ENCODE measurements at regions not wholly inside any gene's neighbourhood (a gene's known extent, or its start where the extent isn't known, plus 50 kb on each side); places are given as distances from the start of the nearest gene placed in this dataset.

DNA sequence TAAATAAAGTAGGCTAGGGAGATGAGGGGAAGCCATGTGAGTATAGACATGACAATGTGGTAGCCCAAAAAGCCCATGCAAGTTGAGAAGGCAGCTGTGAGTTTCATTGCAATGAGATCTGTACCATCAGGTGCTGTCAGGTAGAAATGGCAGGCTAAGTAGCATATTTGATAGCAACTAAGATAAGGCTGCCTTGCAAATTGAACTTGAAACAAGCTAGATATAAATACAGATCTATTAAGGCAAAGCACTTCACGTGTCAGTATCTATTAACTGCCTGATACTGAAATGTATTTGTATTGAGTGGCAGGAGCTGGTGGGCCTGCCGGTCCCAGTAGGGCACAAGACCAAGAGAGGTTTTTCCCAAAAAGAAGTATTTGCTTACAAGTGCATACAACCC lies 419.9 kb downstream of the TDRD15 start:
- TF ChIP-seq SIN3A (IDR thresholded peaks at IDR 0.05; ENCODE audit: borderline replicate concordance, insufficient read depth, low read length) (no peak), FOXP2 (optimal IDR thresholded peaks at IDR 0.05; ENCODE audit: borderline replicate concordance, extremely low read depth, extremely low read length, insufficient read depth) (no peak), POLR2AphosphoS5 (IDR thresholded peaks at IDR 0.05; ENCODE audit: low read depth, low read length) (no peak), TAF1 (IDR thresholded peaks at IDR 0.05; ENCODE audit: borderline replicate concordance, insufficient read depth, low read length) (no peak)
- TF ChIP-seq, protein P1, sequence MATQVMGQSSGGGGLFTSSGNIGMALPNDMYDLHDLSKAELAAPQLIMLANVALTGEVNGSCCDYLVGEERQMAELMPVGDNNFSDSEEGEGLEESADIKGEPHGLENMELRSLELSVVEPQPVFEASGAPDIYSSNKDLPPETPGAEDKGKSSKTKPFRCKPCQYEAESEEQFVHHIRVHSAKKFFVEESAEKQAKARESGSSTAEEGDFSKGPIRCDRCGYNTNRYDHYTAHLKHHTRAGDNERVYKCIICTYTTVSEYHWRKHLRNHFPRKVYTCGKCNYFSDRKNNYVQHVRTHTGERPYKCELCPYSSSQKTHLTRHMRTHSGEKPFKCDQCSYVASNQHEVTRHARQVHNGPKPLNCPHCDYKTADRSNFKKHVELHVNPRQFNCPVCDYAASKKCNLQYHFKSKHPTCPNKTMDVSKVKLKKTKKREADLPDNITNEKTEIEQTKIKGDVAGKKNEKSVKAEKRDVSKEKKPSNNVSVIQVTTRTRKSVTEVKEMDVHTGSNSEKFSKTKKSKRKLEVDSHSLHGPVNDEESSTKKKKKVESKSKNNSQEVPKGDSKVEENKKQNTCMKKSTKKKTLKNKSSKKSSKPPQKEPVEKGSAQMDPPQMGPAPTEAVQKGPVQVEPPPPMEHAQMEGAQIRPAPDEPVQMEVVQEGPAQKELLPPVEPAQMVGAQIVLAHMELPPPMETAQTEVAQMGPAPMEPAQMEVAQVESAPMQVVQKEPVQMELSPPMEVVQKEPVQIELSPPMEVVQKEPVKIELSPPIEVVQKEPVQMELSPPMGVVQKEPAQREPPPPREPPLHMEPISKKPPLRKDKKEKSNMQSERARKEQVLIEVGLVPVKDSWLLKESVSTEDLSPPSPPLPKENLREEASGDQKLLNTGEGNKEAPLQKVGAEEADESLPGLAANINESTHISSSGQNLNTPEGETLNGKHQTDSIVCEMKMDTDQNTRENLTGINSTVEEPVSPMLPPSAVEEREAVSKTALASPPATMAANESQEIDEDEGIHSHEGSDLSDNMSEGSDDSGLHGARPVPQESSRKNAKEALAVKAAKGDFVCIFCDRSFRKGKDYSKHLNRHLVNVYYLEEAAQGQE (IDR thresholded peaks at IDR 0.05; ENCODE audit: insufficient read depth in 1 of 2, low read depth in 2 of 2, low read length in 2 of 2), result no peak

DNA sequence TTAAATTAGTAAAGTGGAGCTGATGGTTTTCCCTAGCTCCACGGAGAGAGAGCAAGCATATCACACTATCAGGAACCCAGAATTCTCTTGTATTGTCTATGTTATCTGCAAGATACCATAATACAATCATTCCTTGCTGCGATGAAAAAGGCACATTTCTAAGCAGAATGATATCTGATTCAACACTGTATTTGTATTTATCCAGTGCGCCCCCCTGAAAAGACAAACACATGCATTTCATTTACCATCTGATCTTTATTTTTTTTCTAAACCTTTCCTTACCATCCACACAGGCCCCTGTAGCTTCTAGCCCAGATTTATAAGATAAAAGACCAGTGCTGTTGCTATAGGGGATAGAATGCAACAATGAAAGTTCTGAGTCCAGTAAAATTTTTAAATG lies 420.6 kb downstream of the TDRD15 start:
- TF ChIP-seq FOXP2 (optimal IDR thresholded peaks at IDR 0.05; ENCODE audit: borderline replicate concordance, extremely low read depth, extremely low read length, insufficient read depth), result no peak
- TF ChIP-seq, protein P1 (IDR thresholded peaks at IDR 0.05; ENCODE audit: insufficient read depth in 1 of 2, low read depth in 2 of 2, low read length in 2 of 2), result no peak
- no peak for TF ChIP-seq SIN3A (IDR thresholded peaks at IDR 0.05; ENCODE audit: borderline replicate concordance, insufficient read depth, low read length)
- TF ChIP-seq POLR2AphosphoS5 (IDR thresholded peaks at IDR 0.05; ENCODE audit: low read depth, low read length), result no peak
- TF ChIP-seq TAF1 (IDR thresholded peaks at IDR 0.05; ENCODE audit: borderline replicate concordance, insufficient read depth, low read length), result no peak

DNA sequence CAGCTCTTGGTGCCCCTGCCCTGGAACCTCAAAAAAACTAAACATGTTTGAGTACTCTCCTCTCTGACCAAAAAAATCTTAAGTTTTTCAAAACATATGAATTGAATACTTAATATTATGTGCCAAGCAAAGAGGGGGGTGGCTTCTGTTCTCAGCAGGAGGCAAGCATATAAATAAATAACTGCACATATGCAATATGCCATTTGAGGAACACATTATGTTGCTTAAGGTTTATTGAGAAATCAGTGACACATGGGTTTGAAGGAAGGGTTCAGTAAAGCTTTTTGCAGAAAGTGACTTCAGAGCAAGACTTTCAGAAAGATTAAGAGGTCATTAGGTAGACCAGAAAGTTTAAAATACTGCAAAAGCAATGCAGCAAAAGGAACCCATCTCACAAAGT lies 429.2 kb downstream of the TDRD15 start:
- TF ChIP-seq POLR2AphosphoS5 (IDR thresholded peaks at IDR 0.05; ENCODE audit: low read depth, low read length) (no peak), TAF1 (IDR thresholded peaks at IDR 0.05; ENCODE audit: borderline replicate concordance, insufficient read depth, low read length) (no peak), SIN3A (IDR thresholded peaks at IDR 0.05; ENCODE audit: borderline replicate concordance, insufficient read depth, low read length) (no peak), FOXP2 (optimal IDR thresholded peaks at IDR 0.05; ENCODE audit: borderline replicate concordance, extremely low read depth, extremely low read length, insufficient read depth) (no peak)
- TF ChIP-seq, protein P1 (IDR thresholded peaks at IDR 0.05; ENCODE audit: insufficient read depth in 1 of 2, low read depth in 2 of 2, low read length in 2 of 2), result no peak

DNA sequence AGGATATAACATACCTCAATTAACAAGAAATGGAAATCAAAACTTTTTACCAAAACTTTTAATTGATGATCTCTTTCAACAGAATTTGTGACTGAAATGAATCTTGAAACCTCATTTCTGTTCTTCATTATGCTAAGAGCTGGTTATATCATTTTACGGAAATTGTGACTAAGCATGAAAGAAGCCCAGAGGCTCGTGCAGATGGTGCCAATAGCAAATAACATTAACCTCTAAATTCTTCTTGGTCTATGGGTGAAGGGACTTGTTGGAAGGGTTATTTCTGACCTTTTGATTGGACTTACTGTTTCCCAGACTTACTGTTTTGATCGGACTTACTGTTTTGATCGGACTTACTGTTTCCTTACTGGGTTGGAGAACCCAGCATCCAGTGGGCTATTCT lies 435.6 kb downstream of the TDRD15 start:
- no peak for TF ChIP-seq TAF1 (IDR thresholded peaks at IDR 0.05; ENCODE audit: borderline replicate concordance, insufficient read depth, low read length)
- no peak for TF ChIP-seq POLR2AphosphoS5 (IDR thresholded peaks at IDR 0.05; ENCODE audit: low read depth, low read length)
- TF ChIP-seq, protein P1 (IDR thresholded peaks at IDR 0.05; ENCODE audit: insufficient read depth in 1 of 2, low read depth in 2 of 2, low read length in 2 of 2), result no peak

DNA sequence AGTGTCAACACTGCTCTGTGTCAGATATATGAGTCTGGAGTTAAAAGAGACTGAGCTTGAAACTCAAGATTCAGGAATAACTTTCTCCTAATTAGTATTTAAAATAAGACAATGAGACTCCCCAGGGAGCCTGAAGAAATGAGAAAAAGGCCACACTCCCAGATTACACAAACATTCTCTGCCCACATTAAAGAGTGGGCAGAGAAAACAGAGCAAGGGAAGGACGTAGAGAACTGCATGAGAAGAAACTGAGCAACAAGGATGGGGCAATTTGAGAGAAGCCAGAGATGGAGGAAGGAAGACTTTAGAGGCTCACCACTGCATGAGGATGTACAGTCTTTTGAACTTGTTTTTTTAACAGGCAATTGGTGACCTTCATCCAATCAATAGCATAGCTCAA lies 438.2 kb downstream of the TDRD15 start:
- no peak for TF ChIP-seq POLR2AphosphoS5 (IDR thresholded peaks at IDR 0.05; ENCODE audit: low read depth, low read length)
- TF ChIP-seq TAF1 (IDR thresholded peaks at IDR 0.05; ENCODE audit: borderline replicate concordance, insufficient read depth, low read length), result no peak
- TF ChIP-seq, protein P1 (IDR thresholded peaks at IDR 0.05; ENCODE audit: insufficient read depth in 1 of 2, low read depth in 2 of 2, low read length in 2 of 2), result no peak
- no peak for TF ChIP-seq FOXP2 (optimal IDR thresholded peaks at IDR 0.05; ENCODE audit: borderline replicate concordance, extremely low read depth, extremely low read length, insufficient read depth)
- TF ChIP-seq SIN3A (IDR thresholded peaks at IDR 0.05; ENCODE audit: borderline replicate concordance, insufficient read depth, low read length), result no peak

Measured in PFSK-1 (cell line).